Kidney (tissue), 13 donors: ENCODE measurements at regions not wholly inside any gene's neighbourhood (a gene's known extent, or its start where the extent isn't known, plus 50 kb on each side); places are given as distances from the start of the nearest gene placed in this dataset.

Source experiments
- DNase-seq, 5 donors: peaks; one replicate each; pipeline ENCODE4 v3.0.0-alpha.2; 2013 to 2020
- FAIRE-seq: peaks from 2 replicates; lab custom pipeline; 2012; peaks lifted over from hg19 to GRCh38; lab: Jason Lieb, UNC
- H3K27ac ChIP-seq, 2 donors: one replicate each; pipeline ENCODE4 v1.7.0; 2013; ENCODE audit warnings: low read depth in 2 of 2, low read length in 2 of 2, inconsistent platforms in 1 of 2
- H3K27me3 ChIP-seq: one replicate; pipeline ENCODE4 v1.7.1; 2013; ENCODE audit warnings: low read length, inconsistent platforms; ENCODE audit not compliant: control insufficient read depth, insufficient read depth
- H3K36me3 ChIP-seq, 3 donors: one replicate each; pipeline versions ENCODE4 v1.7.0 to v1.7.1; 2013; ENCODE audit warnings: low read length in 3 of 3, control low read depth in 1 of 3, inconsistent platforms in 1 of 3; ENCODE audit not compliant: insufficient read depth in 3 of 3, control insufficient read depth in 2 of 3
- H3K4me1 ChIP-seq, 3 donors: one replicate each; pipeline versions ENCODE4 v1.7.0 to v1.7.1; 2013; ENCODE audit warnings: low read length in 3 of 3, inconsistent platforms in 1 of 3, low read depth in 1 of 3; ENCODE audit not compliant: control insufficient read depth in 2 of 3, insufficient read depth in 2 of 3
- H3K4me3 ChIP-seq, 3 donors: one replicate each; pipeline versions ENCODE4 v1.7.0 to v1.8.1; 2013; ENCODE audit warnings: low read length in 3 of 3, control low read depth in 1 of 3, inconsistent platforms in 1 of 3
- H3K9ac ChIP-seq, 3 donors: one replicate each; pipeline versions ENCODE4 v1.7.0 to v1.7.1; 2013; ENCODE audit warnings: low read length in 3 of 3, control low read depth in 1 of 3, inconsistent platforms in 1 of 3
- H3K9me3 ChIP-seq, 3 donors: one replicate each; pipeline versions ENCODE4 v1.7.0 to v1.7.1; 2013; ENCODE audit warnings: low read length in 3 of 3, control low read depth in 1 of 3, inconsistent platforms in 1 of 3; ENCODE audit not compliant: control insufficient read depth in 2 of 3, insufficient read depth in 1 of 3
- CTCF ChIP-seq: IDR thresholded peaks from 3 replicates; pipeline ENCODE4 v1.5.1; 2012; ENCODE audit warnings: mild to moderate bottlenecking, moderate library complexity, borderline replicate concordance; ENCODE audit not compliant: insufficient read depth; ENCODE audit errors: extremely low read depth
- intact Hi-C: fragments of 100-400 bp; cut with DNase I; formaldehyde crosslinking; loops from one replicate; pipeline ENCODE4 v1.11.1; 2022
- donor health status: control.
- donor health status: control.
- donor health status: control.
- donor health status: control.
- donor health status: control.
- donor health status: DM: yes; HTN: yes; CAD: no.
- donor health status: Normal renal cell carcinoma (clear cell type).

GRCh38 chr14:31968107-31968810 is 108.8 kb upstream of the ARHGAP5 start:
- Histone ChIP-seq H3K4me1 (peaks cover 2 to 36% (median 36%) of the 10 kb centered on the region in 3 donors), H3K9me3 (peaks cover 0 to 9% (median 0%) of the 10 kb centered on the region in 3 donors), H3K36me3 (no peaks in the 10 kb centered on the region), H3K9ac (no peak overlapping the region), H3K27ac (peak overlapping the region; percentile 48 to 59), H3K27me3 (no peaks in the 10 kb centered on the region), H3K4me3 (no peak overlapping the region)
- TF ChIP-seq CTCF, result no peak
- DNase-seq (no peak), FAIRE-seq (no peak)
- intact Hi-C loops, result no loop called here

GRCh38 chr14:31968956-31969698 is 108.0 kb upstream of the ARHGAP5 start:
- peak overlapping the region; percentile 28 to 59 for H3K27ac ChIP-seq
- intact Hi-C loops, result no loop called here
- FAIRE-seq, result no peak
- H3K27me3 ChIP-seq, result no peaks in the 10 kb centered on the region
- TF ChIP-seq CTCF, result no peak
- DNase-seq, result peak in 2 of 5 donors; percentile 69 to 76
- peaks cover 2 to 36% (median 36%) of the 10 kb centered on the region in 3 donors for H3K4me1 ChIP-seq
- no peak overlapping the region for H3K9ac ChIP-seq
- no peak overlapping the region for H3K4me3 ChIP-seq
- no peaks in the 10 kb centered on the region for H3K36me3 ChIP-seq
- peaks cover 0 to 13% (median 0%) of the 10 kb centered on the region in 3 donors for H3K9me3 ChIP-seq

- peaks cover 0 to 18% (median 0%) of the 10 kb centered on the region in 3 donors for H3K9me3 ChIP-seq
- no peak for TF ChIP-seq CTCF
- H3K27ac ChIP-seq, result peak overlapping the region; percentile 20 to 59
- intact Hi-C loops, result no loop called here
- no peaks in the 10 kb centered on the region for H3K36me3 ChIP-seq
- FAIRE-seq (no peak), DNase-seq (no peak)
- no peaks in the 10 kb centered on the region for H3K27me3 ChIP-seq
- H3K9ac ChIP-seq, result no peak overlapping the region
- H3K4me1 ChIP-seq, result peaks cover 2 to 33% (median 32%) of the 10 kb centered on the region in 3 donors
- H3K4me3 ChIP-seq, result no peak overlapping the region
These were observed 107.3 kb upstream of the ARHGAP5 start for GRCh38 chr14:31969699-31970240.
